Fibroblast of skin of abdomen (primary cell): ENCODE measurements at regions not wholly inside any gene's neighbourhood (a gene's known extent, or its start where the extent isn't known, plus 50 kb on each side); places are given as distances from the start of the nearest gene placed in this dataset.

Source experiments
- DNase-seq: peaks from one replicate; pipeline ENCODE4 v3.0.0-alpha.2; 2013

DNA sequence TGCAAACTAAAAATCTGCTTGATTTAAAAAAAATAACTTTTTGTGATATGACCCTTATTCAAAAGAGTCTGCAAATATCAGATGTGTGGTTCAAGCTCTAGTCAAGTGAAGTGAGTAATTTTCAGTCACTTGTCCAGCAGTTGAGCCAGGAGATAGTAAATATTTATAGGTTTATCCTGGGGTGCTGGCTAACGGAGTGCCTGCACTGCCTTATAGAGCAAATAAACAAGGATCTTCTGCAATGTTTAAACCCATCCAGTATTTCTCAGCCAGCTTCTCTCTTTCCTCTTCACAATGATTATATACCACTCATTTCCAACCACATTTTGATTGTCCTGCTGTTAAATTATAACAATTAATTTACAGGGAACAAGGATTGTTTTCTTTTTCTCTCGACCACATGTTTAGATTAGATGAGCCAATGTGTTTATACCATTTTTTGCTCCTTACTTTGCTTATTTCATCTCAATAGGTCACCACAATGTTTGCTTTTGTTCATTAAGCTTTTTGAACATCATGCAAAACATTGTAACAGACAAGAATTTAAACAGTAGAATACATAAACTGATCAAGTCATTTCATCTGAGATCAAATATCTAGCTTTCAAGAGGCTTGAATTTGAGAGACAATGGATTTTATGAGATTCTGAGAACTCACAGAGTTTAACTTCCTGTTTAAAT is 60.3 kb upstream of the GREM2 start:
- no peak for DNase-seq

DNA sequence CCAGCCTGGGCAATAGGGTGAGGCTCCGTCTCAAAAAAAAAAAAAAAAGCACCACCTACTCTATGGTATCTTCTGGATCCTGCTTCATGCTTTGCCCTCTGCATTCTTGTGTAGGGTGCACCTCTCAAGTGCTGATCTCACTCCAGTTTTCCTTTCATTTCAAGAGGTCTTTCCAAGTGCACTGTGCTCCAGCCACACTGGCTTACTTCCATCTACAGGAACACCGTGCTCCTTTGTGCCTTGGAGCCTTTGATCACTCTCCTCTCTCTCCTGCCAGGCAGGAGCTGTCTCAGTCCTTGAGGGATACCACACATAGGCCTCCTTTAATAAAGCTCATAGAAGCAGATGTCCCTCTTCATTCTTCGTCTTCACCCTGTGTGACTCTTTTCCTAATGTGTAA is 55.4 kb upstream of the GREM2 start:
- DNase-seq, result no peak

DNA sequence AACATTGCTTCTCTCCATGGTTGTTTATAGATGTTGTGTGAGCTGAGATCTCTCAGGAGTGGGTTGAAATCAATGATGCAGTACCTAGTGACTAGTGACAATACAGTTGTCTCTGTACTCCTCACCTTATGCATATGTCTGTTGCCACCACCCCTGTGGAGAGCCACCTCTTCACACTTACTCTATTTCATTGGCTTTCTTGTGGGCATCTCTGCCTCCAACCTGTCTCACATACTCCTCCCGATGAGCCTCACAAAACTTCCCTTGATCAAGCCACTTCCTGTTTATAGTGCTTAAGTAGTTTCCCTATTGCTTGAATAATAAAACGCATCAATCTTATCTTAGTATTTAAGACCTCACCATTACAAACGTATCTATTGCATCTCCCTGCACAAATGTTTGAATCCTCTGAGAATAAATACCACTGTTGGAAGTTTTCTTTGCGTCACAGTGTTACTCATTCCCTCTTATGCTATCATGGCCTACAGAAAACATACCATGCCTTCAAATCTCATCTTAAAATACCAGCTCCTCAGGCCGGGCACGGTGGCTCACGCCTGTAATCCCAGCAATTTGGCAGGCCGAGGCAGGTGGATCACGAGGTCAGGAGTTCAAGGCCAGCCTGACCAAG is 54.7 kb upstream of the GREM2 start:
- no peak for DNase-seq

- DNase-seq, result peak; percentile 89
These were observed 51.4 kb upstream of the GREM2 start for GRCh38 chr1:240663169-240663879.
